Ascending aorta (tissue), 2 donors: ENCODE measurements at regions not wholly inside any gene's neighbourhood (a gene's known extent, or its start where the extent isn't known, plus 50 kb on each side); places are given as distances from the start of the nearest gene placed in this dataset.
"Not testable (repeated sequence)": the region's sequence is repeated elsewhere in the genome, so short reads cannot be mapped to it uniquely, and the experiment has no call there.

ENCODE experiments used
- DNase-seq, 2 donors: peaks; one replicate each; pipeline ENCODE4 v3.0.0-alpha.2; 2019; ENCODE audit warnings: low spot score in 2 of 2
- H3K27ac ChIP-seq, 2 donors: fragments of 200-600 bp; sonication (generic); one replicate each; pipeline ENCODE4 v1.5.1; 2016 to 2017; ENCODE audit warnings: mild to moderate bottlenecking in 1 of 2
- H3K27me3 ChIP-seq: fragments of 200-600 bp; sonication (generic); one replicate; pipeline ENCODE4 v1.5.1; 2017
- H3K36me3 ChIP-seq, 2 donors: fragments of 200-600 bp; sonication (generic); one replicate each; pipeline ENCODE4 v1.5.1; 2016
- H3K4me1 ChIP-seq, 2 donors: fragments of 200-600 bp; sonication (generic); one replicate each; pipeline ENCODE4 v1.5.1; 2016 to 2017; ENCODE audit warnings: mild to moderate bottlenecking in 1 of 2
- H3K4me3 ChIP-seq, 2 donors: fragments of 200-600 bp; sonication (generic); one replicate each; pipeline ENCODE4 v1.5.1; 2016 to 2017; ENCODE audit warnings: mild to moderate bottlenecking in 1 of 2
- H3K9me3 ChIP-seq, 2 donors: fragments of 200-600 bp; sonication (generic); one replicate each; pipeline ENCODE4 v1.5.1; 2016
- CTCF ChIP-seq, 3 experiments: fragments of 200-600 bp in 2 of 3; fragments of 450-650 bp in 1 of 3; sonication (generic) in 2 of 3; IDR thresholded peaks; one replicate each; pipeline ENCODE4 v1.5.1; 2016 to 2019; ENCODE audit warnings: antibody characterized with exemption in 3 of 3, mild to moderate bottlenecking in 1 of 3, moderate library complexity in 1 of 3
- intact Hi-C: fragments of 100-400 bp; cut with DNase I; formaldehyde crosslinking; loops from one replicate; pipeline ENCODE4 v1.15.1; 2023

GRCh38 chr3:39707314-39707909 lies 102.0 kb upstream of the MYRIP start:
- Histone ChIP-seq H3K27ac (no peak overlapping the region), H3K4me1 (no peaks in the 10 kb centered on the region), H3K36me3 (no peaks in the 10 kb centered on the region), H3K9me3 (no peaks in the 10 kb centered on the region), H3K27me3 (no peaks in the 10 kb centered on the region), H3K4me3 (no peak overlapping the region)
- intact Hi-C loops: loop anchor here (1.0 kb wide), 1 partner anchor 472 kb away; no protein-coding TSS in a partner anchor
- DNase-seq: no peak
- peak; percentile 32 to 67 (median 53) for TF ChIP-seq CTCF (IDR thresholded peaks at IDR 0.05)

GRCh38 chr3:39712413-39713048 lies 96.9 kb upstream of the MYRIP start:
- Histone ChIP-seq H3K27ac (no peak overlapping the region), H3K36me3 (no peaks in the 10 kb centered on the region), H3K9me3 (no peaks in the 10 kb centered on the region), H3K4me1 (no peaks in the 10 kb centered on the region), H3K4me3 (no peak overlapping the region), H3K27me3 (no peaks in the 10 kb centered on the region)
- intact Hi-C loops: no loop called here
- no peak for DNase-seq
- TF ChIP-seq CTCF (IDR thresholded peaks at IDR 0.05): no peak

GRCh38 chr3:39713341-39713740 lies 96.1 kb upstream of the MYRIP start:
- H3K9me3 ChIP-seq, H3K36me3 ChIP-seq, H3K27me3 ChIP-seq, H3K4me3 ChIP-seq, H3K4me1 ChIP-seq, intact Hi-C loops, DNase-seq, H3K27ac ChIP-seq: not testable (repeated sequence)

- intact Hi-C loops: no loop called here
- H3K9me3 ChIP-seq: no peaks in the 10 kb centered on the region
- H3K27me3 ChIP-seq: no peaks in the 10 kb centered on the region
- no peak overlapping the region for H3K27ac ChIP-seq
- no peak for DNase-seq
- TF ChIP-seq CTCF (IDR thresholded peaks at IDR 0.05): no peak
- H3K4me3 ChIP-seq: no peak overlapping the region
- no peaks in the 10 kb centered on the region for H3K4me1 ChIP-seq
- no peaks in the 10 kb centered on the region for H3K36me3 ChIP-seq
Observed at GRCh38 chr3:39716849-39717248, 92.6 kb upstream of the MYRIP start.

GRCh38 chr3:39718674-39719595 lies 90.5 kb upstream of the MYRIP start:
- no peaks in the 10 kb centered on the region for H3K9me3 ChIP-seq
- H3K27me3 ChIP-seq: no peaks in the 10 kb centered on the region
- no peak for TF ChIP-seq CTCF (IDR thresholded peaks at IDR 0.05)
- no peak overlapping the region for H3K4me3 ChIP-seq
- H3K4me1 ChIP-seq: no peaks in the 10 kb centered on the region
- DNase-seq: no peak
- H3K27ac ChIP-seq: no peak overlapping the region
- H3K36me3 ChIP-seq: no peaks in the 10 kb centered on the region
- intact Hi-C loops: no loop called here

- DNase-seq: no peak
- Histone ChIP-seq H3K27me3 (no peaks in the 10 kb centered on the region), H3K9me3 (no peaks in the 10 kb centered on the region), H3K36me3 (no peaks in the 10 kb centered on the region), H3K4me3 (no peak overlapping the region), H3K4me1 (no peaks in the 10 kb centered on the region), H3K27ac (no peak overlapping the region)
- TF ChIP-seq CTCF (IDR thresholded peaks at IDR 0.05): no peak
- intact Hi-C loops: no loop called here
Observed at GRCh38 chr3:39721076-39721475, 88.3 kb upstream of the MYRIP start.
